H9 (cell line): ENCODE measurements at regions not wholly inside any gene's neighbourhood (a gene's known extent, or its start where the extent isn't known, plus 50 kb on each side); places are given as distances from the start of the nearest gene placed in this dataset.

ENCODE experiments used
- DNase-seq: peaks from one replicate; pipeline ENCODE4 v3.0.0-alpha.2; 2017
- H2AFZ ChIP-seq: one replicate; pipeline ENCODE4 v1.6.1; 2013; ENCODE audit warnings: mild to moderate bottlenecking, low read length, control low read depth, moderate library complexity
- H2AK5ac ChIP-seq: 2 replicates; pipeline ENCODE4 v1.6.1; 2013; ENCODE audit warnings: low read length, control low read depth, mixed read lengths; ENCODE audit not compliant: insufficient read length
- H2BK120ac ChIP-seq: one replicate; pipeline ENCODE4 v1.6.1; 2013; ENCODE audit warnings: low read depth, mild to moderate bottlenecking, low read length, control low read depth, inconsistent platforms; ENCODE audit not compliant: poor library complexity, severe bottlenecking
- H2BK12ac ChIP-seq: 2 replicates; pipeline ENCODE4 v1.6.1; 2013; ENCODE audit warnings: low read length, control low read depth, mixed read lengths, low read depth; ENCODE audit not compliant: insufficient read length
- H2BK15ac ChIP-seq: 2 replicates; pipeline ENCODE4 v1.6.1; 2013; ENCODE audit warnings: low read depth, low read length, control low read depth
- H2BK20ac ChIP-seq: one replicate; pipeline ENCODE4 v1.6.1; 2013; ENCODE audit warnings: low read depth, mild to moderate bottlenecking, low read length, control low read depth, inconsistent platforms; ENCODE audit not compliant: poor library complexity, severe bottlenecking
- H2BK5ac ChIP-seq: 2 replicates; pipeline ENCODE4 v1.6.1; 2013; ENCODE audit warnings: low read length, control low read depth, mixed read lengths; ENCODE audit not compliant: insufficient read length
- H3K14ac ChIP-seq: 2 replicates; pipeline ENCODE4 v1.6.1; 2013; ENCODE audit warnings: low read length, control low read depth; ENCODE audit not compliant: insufficient read depth
- H3K18ac ChIP-seq: 2 replicates; pipeline ENCODE4 v1.6.1; 2013; ENCODE audit warnings: low read depth, mild to moderate bottlenecking, mixed read lengths, low read length, control low read depth; ENCODE audit not compliant: insufficient read length
- H3K23ac ChIP-seq: 2 replicates; pipeline ENCODE4 v1.6.1; 2013; ENCODE audit warnings: low read length, control low read depth, mixed read lengths, low read depth; ENCODE audit not compliant: insufficient read length
- H3K23me2 ChIP-seq: 2 replicates; pipeline ENCODE4 v1.6.1; 2013; ENCODE audit warnings: low read depth, mild to moderate bottlenecking, mixed read lengths, low read length, control low read depth; ENCODE audit not compliant: insufficient read length, poor library complexity, severe bottlenecking
- H3K27ac ChIP-seq: 2 replicates; pipeline ENCODE4 v1.5.1; 2013; ENCODE audit warnings: low read length, control low read depth, mixed read lengths, low read depth; ENCODE audit not compliant: insufficient read length
- H3K27me3 ChIP-seq: 2 replicates; pipeline ENCODE4 v1.6.1; 2013; ENCODE audit warnings: low read length, control low read depth, inconsistent platforms; ENCODE audit not compliant: insufficient read depth
- H3K4ac ChIP-seq: 2 replicates; pipeline ENCODE4 v1.6.1; 2013; ENCODE audit warnings: low read depth, mild to moderate bottlenecking, control low read depth, inconsistent platforms, low read length, moderate library complexity
- H3K4me1 ChIP-seq: 2 replicates; pipeline ENCODE4 v1.6.1; 2013; ENCODE audit warnings: low read length, control low read depth, inconsistent platforms; ENCODE audit not compliant: insufficient read depth
- H3K4me2 ChIP-seq: 2 replicates; pipeline ENCODE4 v1.6.1; 2013; ENCODE audit warnings: low read length, control low read depth, mixed read lengths; ENCODE audit not compliant: insufficient read length, insufficient read depth
- H3K56ac ChIP-seq: 2 replicates; pipeline ENCODE4 v1.6.1; 2013; ENCODE audit warnings: low read depth, mild to moderate bottlenecking, mixed read lengths, low read length, control low read depth; ENCODE audit not compliant: insufficient read length
- H3K79me1 ChIP-seq: 2 replicates; pipeline ENCODE4 v1.6.1; 2013; ENCODE audit warnings: low read depth, mild to moderate bottlenecking, moderate library complexity, low read length, control low read depth, inconsistent platforms; ENCODE audit not compliant: insufficient read depth, poor library complexity, severe bottlenecking
- H3K79me2 ChIP-seq: 2 replicates; pipeline ENCODE4 v1.6.1; 2013; ENCODE audit warnings: low read length, control low read depth, inconsistent platforms; ENCODE audit not compliant: insufficient read depth
- H3K9ac ChIP-seq: 2 replicates; pipeline ENCODE4 v1.6.1; 2013; ENCODE audit warnings: low read length, control low read depth, mixed read lengths; ENCODE audit not compliant: insufficient read length; ENCODE audit errors: extremely low read depth
- H3K9me3 ChIP-seq: one replicate; pipeline ENCODE4 v1.6.1; 2013; ENCODE audit warnings: low read depth, low read length, inconsistent platforms; ENCODE audit not compliant: control insufficient read depth
- H3T11ph ChIP-seq: one replicate; pipeline ENCODE4 v1.6.1; 2013; ENCODE audit warnings: mild to moderate bottlenecking, low read length, control low read depth, inconsistent platforms
- H4K20me1 ChIP-seq: one replicate; pipeline ENCODE4 v1.6.1; 2013; ENCODE audit not compliant: control insufficient read depth, insufficient read length, insufficient read depth
- H4K5ac ChIP-seq: 2 replicates; pipeline ENCODE4 v1.6.1; 2013; ENCODE audit warnings: low read depth, mild to moderate bottlenecking, mixed read lengths, low read length, control low read depth; ENCODE audit not compliant: insufficient read length
- H4K8ac ChIP-seq: replicated peaks from 2 replicates; pipeline ENCODE4 v1.6.1; 2013; ENCODE audit warnings: low read length, control low read depth, mixed read lengths, low read depth; ENCODE audit not compliant: insufficient read length
- H4K91ac ChIP-seq: 2 replicates; pipeline ENCODE4 v1.6.1; 2013; ENCODE audit warnings: low read depth, mild to moderate bottlenecking, moderate library complexity, mixed read lengths, low read length, control low read depth; ENCODE audit not compliant: insufficient read length
- H3K27ac Mint-ChIP-seq, 3 experiments: 2 replicates in 2 of 3; 3 replicates in 1 of 3; pipeline ENCODE4 v1.8.0; 2020 to 2021; ENCODE audit warnings: mixed read lengths in 3 of 3, mild to moderate bottlenecking in 1 of 3, moderate library complexity in 1 of 3
- H3K27me3 Mint-ChIP-seq: 2 replicates; pipeline ENCODE4 v1.8.0; 2021; ENCODE audit warnings: low read depth, mild to moderate bottlenecking, moderate library complexity, mixed read lengths
- H3K36me3 Mint-ChIP-seq, 3 experiments: 2 replicates in 2 of 3; 3 replicates in 1 of 3; pipeline ENCODE4 v1.8.0; 2020 to 2021; ENCODE audit warnings: low read depth in 3 of 3, mixed read lengths in 3 of 3; ENCODE audit not compliant: insufficient read depth in 1 of 3
- H3K4me1 Mint-ChIP-seq, 2 experiments: 2 replicates each; pipeline ENCODE4 v1.8.0; 2020; ENCODE audit warnings: mixed read lengths in 2 of 2
- H3K4me3 Mint-ChIP-seq, 2 experiments: 2 replicates in 1 of 2; 3 replicates in 1 of 2; pipeline ENCODE4 v1.8.0; 2020 to 2021; ENCODE audit warnings: mild to moderate bottlenecking in 2 of 2, mixed read lengths in 2 of 2, moderate library complexity in 1 of 2
- H3K9me3 Mint-ChIP-seq, 2 experiments: 2 replicates in 1 of 2; 3 replicates in 1 of 2; pipeline ENCODE4 v1.8.0; 2020; ENCODE audit warnings: mild to moderate bottlenecking in 2 of 2, mixed read lengths in 2 of 2, moderate library complexity in 1 of 2
- CTCF ChIP-seq: fragments of 200-600 bp; sonication (generic); conservative IDR thresholded peaks from 3 replicates; pipeline ENCODE4 v1.8.0; 2021; ENCODE audit warnings: antibody characterized with exemption, mild to moderate bottlenecking
- WGBS: extraction: QIAGEN DNeasy Blood & Tissue Kit; methylation state at CpG from one replicate; pipeline ENCODE4 v1.1.7; 2013; ENCODE audit warnings: missing lambda C conversion rate, low lambda C conversion rate, mixed read lengths; ENCODE audit not compliant: insufficient read length; ENCODE audit errors: extremely low coverage; 5-methylcytosine and 5-hydroxymethylcytosine counted together

- no peak for TF ChIP-seq CTCF
- no peak overlapping the region for H3K18ac ChIP-seq
- no peak overlapping the region for H3K4me3 Mint-ChIP-seq
- H3K27me3 ChIP-seq = no peaks in the 10 kb centered on the region
- H3K4me1 ChIP-seq = no peaks in the 10 kb centered on the region
- no peak overlapping the region for H4K5ac ChIP-seq
- H3K9ac ChIP-seq = no peak overlapping the region
- H3K23me2 ChIP-seq = no peaks in the 10 kb centered on the region
- H3K4me1 Mint-ChIP-seq = peaks cover 6 to 7% of the 10 kb centered on the region in 2 experiments; a peak in 3 of 4 replicates
- H3K23ac ChIP-seq = no peak overlapping the region
- H3K27ac Mint-ChIP-seq = no peak overlapping the region
- peaks cover 9 to 13% of the 10 kb centered on the region in 2 experiments; a peak in 3 of 5 replicates for H3K9me3 Mint-ChIP-seq
- H3K14ac ChIP-seq = no peak overlapping the region; the same call in 1 of the 2 replicates
- H3K56ac ChIP-seq = no peak overlapping the region
- H3K4me2 ChIP-seq = no peak overlapping the region
- H2BK12ac ChIP-seq = no peak overlapping the region
- no peak overlapping the region for H3K4ac ChIP-seq
- peaks cover 0 to 10% (median 4%) of the 10 kb centered on the region in 3 experiments; a peak in 3 of 7 replicates for H3K36me3 Mint-ChIP-seq
- no peak overlapping the region for H4K8ac ChIP-seq
- no peaks in the 10 kb centered on the region for H3K9me3 ChIP-seq
- no peak overlapping the region for H3T11ph ChIP-seq
- H2AFZ ChIP-seq = no peak overlapping the region
- no peaks in the 10 kb centered on the region; the same call in 1 of the 2 replicates for H3K27me3 Mint-ChIP-seq
- H4K91ac ChIP-seq = no peak overlapping the region
- WGBS = no CpG with 5 or more reads among the region's 6 CpGs
- no peaks in the 10 kb centered on the region for H3K79me1 ChIP-seq
- H4K20me1 ChIP-seq = no peaks in the 10 kb centered on the region
- H2BK5ac ChIP-seq = no peak overlapping the region
- no peak overlapping the region for H2BK120ac ChIP-seq
- H2BK20ac ChIP-seq = no peak overlapping the region
- no peak overlapping the region for H2BK15ac ChIP-seq
- no peak overlapping the region for H2AK5ac ChIP-seq
- peak; percentile 12 for DNase-seq
- no peak overlapping the region for H3K27ac ChIP-seq
- H3K79me2 ChIP-seq = no peaks in the 10 kb centered on the region
These were observed 169.9 kb upstream of the CST7 start for GRCh38 chr20:24779131-24779530.
